C4-2B (cell line): ENCODE measurements at regions not wholly inside any gene's neighbourhood (a gene's known extent, or its start where the extent isn't known, plus 50 kb on each side); places are given as distances from the start of the nearest gene placed in this dataset.

Experiments
- ZFX ChIP-seq: fragments of 450-650 bp; IDR thresholded peaks from 2 replicates; pipeline ENCODE4 v1.6.1; 2017
- TF ChIP-seq, protein P1 (sequence below): fragments of 450-650 bp; conservative IDR thresholded peaks from 2 replicates; pipeline ENCODE4 v1.5.1; 2017; ENCODE audit warnings: mild to moderate bottlenecking

DNA sequence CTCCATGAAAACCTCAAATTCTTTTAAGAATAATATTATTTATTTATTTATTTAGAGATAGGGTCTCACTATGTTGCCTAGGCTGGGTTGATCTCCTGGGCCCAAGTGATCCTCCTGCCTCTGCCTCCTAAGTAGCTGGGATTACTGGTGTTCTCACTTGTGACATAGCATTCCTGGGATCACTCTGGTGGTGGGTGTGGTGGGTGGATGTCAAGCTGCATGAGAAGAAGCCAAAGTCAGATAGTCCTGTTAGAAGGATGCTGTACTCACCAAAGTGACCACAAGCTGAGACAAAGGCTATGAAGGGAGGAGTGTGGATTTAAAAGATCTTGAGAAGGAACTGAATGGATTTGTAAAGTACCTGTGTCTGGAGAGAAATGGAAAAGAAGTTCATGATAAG lies 87.9 kb upstream of the SPON1 start:
- TF ChIP-seq, protein P1, sequence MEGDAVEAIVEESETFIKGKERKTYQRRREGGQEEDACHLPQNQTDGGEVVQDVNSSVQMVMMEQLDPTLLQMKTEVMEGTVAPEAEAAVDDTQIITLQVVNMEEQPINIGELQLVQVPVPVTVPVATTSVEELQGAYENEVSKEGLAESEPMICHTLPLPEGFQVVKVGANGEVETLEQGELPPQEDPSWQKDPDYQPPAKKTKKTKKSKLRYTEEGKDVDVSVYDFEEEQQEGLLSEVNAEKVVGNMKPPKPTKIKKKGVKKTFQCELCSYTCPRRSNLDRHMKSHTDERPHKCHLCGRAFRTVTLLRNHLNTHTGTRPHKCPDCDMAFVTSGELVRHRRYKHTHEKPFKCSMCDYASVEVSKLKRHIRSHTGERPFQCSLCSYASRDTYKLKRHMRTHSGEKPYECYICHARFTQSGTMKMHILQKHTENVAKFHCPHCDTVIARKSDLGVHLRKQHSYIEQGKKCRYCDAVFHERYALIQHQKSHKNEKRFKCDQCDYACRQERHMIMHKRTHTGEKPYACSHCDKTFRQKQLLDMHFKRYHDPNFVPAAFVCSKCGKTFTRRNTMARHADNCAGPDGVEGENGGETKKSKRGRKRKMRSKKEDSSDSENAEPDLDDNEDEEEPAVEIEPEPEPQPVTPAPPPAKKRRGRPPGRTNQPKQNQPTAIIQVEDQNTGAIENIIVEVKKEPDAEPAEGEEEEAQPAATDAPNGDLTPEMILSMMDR, result no peak
- no peak for TF ChIP-seq ZFX
